Right lobe of liver (tissue), 6 donors: ENCODE measurements at regions not wholly inside any gene's neighbourhood (a gene's known extent, or its start where the extent isn't known, plus 50 kb on each side); places are given as distances from the start of the nearest gene placed in this dataset.

Experiments
- ATAC-seq, 4 donors: fragments of 200-7000 bp; cut with Tn5 transposase; one replicate each; pipeline ENCODE4 v1.9.1; 2020; ENCODE audit warnings: mild to moderate bottlenecking in 4 of 4, moderate library complexity in 4 of 4
- DNase-seq, 3 donors: peaks; one replicate each; pipeline ENCODE4 v3.0.0-alpha.2; 2020
- H3K27ac ChIP-seq, 3 donors: fragments of 200-600 bp; one replicate each; pipeline ENCODE4 v1.8.0; 2022
- H3K27me3 ChIP-seq, 2 donors: fragments of 200-600 bp; one replicate each; pipeline ENCODE4 v1.8.0; 2022
- H3K36me3 ChIP-seq, 4 donors: fragments of 200-600 bp; sonication (generic) in 1 of 4; one replicate each; pipeline versions ENCODE4 v1.5.1 to v1.8.0; 2017 to 2022; ENCODE audit warnings: control low read depth in 1 of 4
- H3K4me1 ChIP-seq, 4 donors: fragments of 200-600 bp; sonication (generic) in 1 of 4; one replicate each; pipeline versions ENCODE4 v1.5.1 to v1.8.0; 2017 to 2022; ENCODE audit warnings: control low read depth in 1 of 4
- H3K4me3 ChIP-seq, 3 donors: fragments of 200-600 bp; one replicate each; pipeline ENCODE4 v1.8.0; 2022
- H3K9me3 ChIP-seq, 4 donors: fragments of 200-600 bp; sonication (generic) in 1 of 4; one replicate each; pipeline versions ENCODE4 v1.5.1 to v1.8.0; 2017 to 2022; ENCODE audit warnings: control low read depth in 1 of 4
- POLR2A ChIP-seq: fragments of 450-650 bp; IDR thresholded peaks from one replicate; pipeline ENCODE4 v1.6.1; 2017; ENCODE audit warnings: antibody characterized with exemption, mild to moderate bottlenecking
- whole genome bisulfite sequencing: methylation state at CpG from one replicate; pipeline ENCODE4 v1.1.6; 2018; ENCODE audit warnings: low coverage, low lambda C conversion rate; ENCODE audit not compliant: insufficient coverage; ENCODE audit errors: missing lambda C conversion rate; 5-methylcytosine and 5-hydroxymethylcytosine counted together
- intact Hi-C, 2 donors: fragments of 100-400 bp; cut with DNase I; formaldehyde crosslinking; loops; one replicate each; pipeline versions ENCODE4 v1.11.2 to v1.14.1; 2022
- TF ChIP-seq, protein P1 (sequence below), 4 donors: fragments of 200-600 bp in 3 of 4; fragments of 450-650 bp in 1 of 4; IDR thresholded peaks; one replicate each; pipeline versions ENCODE4 v1.5.1 to v1.8.0; 2016 to 2022; ENCODE audit warnings: antibody characterized with exemption in 4 of 4, mild to moderate bottlenecking in 2 of 4
- donor health status: DM: no; HTN: yes; CAD: no.
- donor health status: DM: no; HTN: no; CAD: no.
- donor health status: DM: no; HTN: no; CAD: no.
- donor health status: DM: no; HTN: yes; CAD: no.
- donor health status: DM: no; HTN: yes; CAD: no.

DNA sequence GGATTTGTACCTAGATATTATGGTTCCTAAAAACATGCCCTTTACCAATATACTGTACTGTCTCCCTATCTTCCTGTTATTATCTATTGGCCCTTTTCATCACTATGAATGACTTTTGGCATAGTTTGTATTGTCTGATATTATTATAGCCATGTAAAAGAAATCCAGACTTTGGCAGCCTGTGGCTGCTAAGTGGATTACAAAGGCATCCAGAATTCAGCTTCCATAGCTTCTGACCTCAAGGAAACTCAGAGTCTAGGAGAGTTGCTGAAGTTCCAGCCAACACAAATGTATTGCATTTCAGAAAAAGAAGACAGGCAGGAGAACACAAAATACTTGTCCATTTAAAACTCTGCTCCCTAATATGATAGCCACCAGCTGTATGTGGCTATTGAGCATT, 319.2 kb upstream of the MPDZ start:
- Histone ChIP-seq H3K9me3 (no peaks in the 10 kb centered on the region), H3K4me1 (no peaks in the 10 kb centered on the region), H3K27me3 (no peaks in the 10 kb centered on the region), H3K27ac (no peak overlapping the region), H3K36me3 (no peaks in the 10 kb centered on the region), H3K4me3 (no peak overlapping the region)
- intact Hi-C loops = no loop called here
- ATAC-seq (no peak), DNase-seq (no peak)
- TF ChIP-seq, protein P1, sequence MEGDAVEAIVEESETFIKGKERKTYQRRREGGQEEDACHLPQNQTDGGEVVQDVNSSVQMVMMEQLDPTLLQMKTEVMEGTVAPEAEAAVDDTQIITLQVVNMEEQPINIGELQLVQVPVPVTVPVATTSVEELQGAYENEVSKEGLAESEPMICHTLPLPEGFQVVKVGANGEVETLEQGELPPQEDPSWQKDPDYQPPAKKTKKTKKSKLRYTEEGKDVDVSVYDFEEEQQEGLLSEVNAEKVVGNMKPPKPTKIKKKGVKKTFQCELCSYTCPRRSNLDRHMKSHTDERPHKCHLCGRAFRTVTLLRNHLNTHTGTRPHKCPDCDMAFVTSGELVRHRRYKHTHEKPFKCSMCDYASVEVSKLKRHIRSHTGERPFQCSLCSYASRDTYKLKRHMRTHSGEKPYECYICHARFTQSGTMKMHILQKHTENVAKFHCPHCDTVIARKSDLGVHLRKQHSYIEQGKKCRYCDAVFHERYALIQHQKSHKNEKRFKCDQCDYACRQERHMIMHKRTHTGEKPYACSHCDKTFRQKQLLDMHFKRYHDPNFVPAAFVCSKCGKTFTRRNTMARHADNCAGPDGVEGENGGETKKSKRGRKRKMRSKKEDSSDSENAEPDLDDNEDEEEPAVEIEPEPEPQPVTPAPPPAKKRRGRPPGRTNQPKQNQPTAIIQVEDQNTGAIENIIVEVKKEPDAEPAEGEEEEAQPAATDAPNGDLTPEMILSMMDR (IDR thresholded peaks at IDR 0.05) = no peak
- TF ChIP-seq POLR2A = no peak

DNA sequence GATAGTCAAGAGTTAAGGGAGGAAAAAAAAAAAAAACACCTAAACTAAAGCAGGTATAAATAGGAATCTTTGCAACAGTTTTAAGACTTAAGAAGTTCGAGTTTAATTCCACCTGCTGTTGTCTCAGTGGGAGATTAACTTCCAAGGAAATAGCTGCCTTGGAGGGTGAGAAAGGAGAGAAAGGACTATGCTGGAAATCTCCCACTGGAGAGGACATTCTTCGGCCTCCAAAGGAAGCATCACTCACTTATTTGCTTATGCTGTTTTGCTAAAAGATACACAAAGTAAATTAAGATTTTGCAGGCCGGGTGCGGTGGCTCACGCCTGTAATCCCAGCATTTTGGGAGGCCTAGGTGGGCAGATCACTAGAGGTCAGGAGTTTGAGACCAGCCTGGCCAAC, 317.9 kb upstream of the MPDZ start:
- ATAC-seq (no peak), DNase-seq (no peak)
- no peaks in the 10 kb centered on the region for H3K27me3 ChIP-seq
- no peak overlapping the region for H3K4me3 ChIP-seq
- H3K27ac ChIP-seq = no peak overlapping the region
- 52% methylated on average over 5 of the region's 5 CpGs for WGBS
- TF ChIP-seq POLR2A = no peak
- TF ChIP-seq, protein P1 (IDR thresholded peaks at IDR 0.05) = no peak
- H3K36me3 ChIP-seq = no peaks in the 10 kb centered on the region
- intact Hi-C loops = no loop called here
- no peaks in the 10 kb centered on the region for H3K4me1 ChIP-seq
- no peaks in the 10 kb centered on the region for H3K9me3 ChIP-seq

DNA sequence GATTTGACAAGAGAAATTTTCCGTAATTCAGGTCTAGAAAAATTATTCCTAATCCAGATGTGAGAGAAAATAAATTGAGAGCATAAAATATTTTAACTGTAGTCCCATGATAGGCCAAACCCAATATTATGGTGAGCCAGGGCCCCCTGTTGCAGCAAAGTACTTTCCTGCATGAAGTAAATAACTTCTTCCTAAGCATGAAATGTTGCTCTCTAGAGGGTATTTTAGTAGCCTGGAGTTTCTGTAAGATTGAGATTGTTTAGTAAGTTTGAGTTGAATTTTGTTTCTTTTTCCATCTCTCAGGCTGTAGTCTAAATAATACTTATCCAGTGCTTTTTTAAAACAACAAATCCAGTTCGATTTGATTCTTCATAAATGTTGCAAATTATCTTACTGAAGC, 317.5 kb upstream of the MPDZ start:
- intact Hi-C loops = no loop called here
- no peak for ATAC-seq
- H3K4me3 ChIP-seq = no peak overlapping the region
- no peak overlapping the region for H3K27ac ChIP-seq
- H3K36me3 ChIP-seq = no peaks in the 10 kb centered on the region
- H3K27me3 ChIP-seq = no peaks in the 10 kb centered on the region
- H3K4me1 ChIP-seq = no peaks in the 10 kb centered on the region
- WGBS = 24% methylated on average over 2 of the region's 2 CpGs
- H3K9me3 ChIP-seq = no peaks in the 10 kb centered on the region
- no peak for DNase-seq
- TF ChIP-seq, protein P1 (IDR thresholded peaks at IDR 0.05) = no peak
- no peak for TF ChIP-seq POLR2A

DNA sequence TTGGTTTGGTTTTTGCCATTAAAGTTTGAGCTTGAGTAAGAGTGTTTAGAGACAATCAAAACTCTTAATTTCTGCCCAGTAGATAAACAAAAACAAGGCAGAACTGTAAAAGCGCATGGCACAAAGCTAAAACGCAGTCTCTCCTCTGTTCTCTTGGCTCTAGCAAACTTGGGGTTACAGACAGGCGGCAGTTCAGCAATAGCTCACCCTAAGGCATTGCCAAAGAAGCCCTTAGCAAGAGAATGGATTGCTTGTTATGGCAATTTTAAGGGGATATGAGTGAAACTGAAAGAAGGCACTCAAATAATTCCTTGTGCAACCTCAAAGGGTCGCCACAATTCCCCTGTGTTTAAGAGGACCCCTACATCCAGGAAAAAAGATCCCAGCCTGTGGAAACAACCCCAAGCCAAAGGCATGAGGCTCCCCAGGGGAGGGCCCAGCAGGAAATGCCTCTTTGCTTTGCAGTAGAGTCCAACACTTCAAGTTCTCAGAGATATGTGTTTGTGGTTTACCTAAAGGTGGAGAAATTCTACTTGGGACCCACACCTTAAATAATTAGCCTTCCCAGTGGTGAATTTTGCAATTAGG, 317.0 kb upstream of the MPDZ start:
- 39% methylated on average over 4 of the region's 4 CpGs for WGBS

More for the DNA sequence above, 317.0 kb upstream of the MPDZ start:
- intact Hi-C loops = no loop called here
- no peak for TF ChIP-seq POLR2A
- TF ChIP-seq, protein P1 (IDR thresholded peaks at IDR 0.05) = no peak
- Histone ChIP-seq H3K4me1 (no peaks in the 10 kb centered on the region), H3K27ac (no peak overlapping the region), H3K27me3 (no peaks in the 10 kb centered on the region), H3K36me3 (no peaks in the 10 kb centered on the region), H3K9me3 (no peaks in the 10 kb centered on the region), H3K4me3 (no peak overlapping the region)
- DNase-seq (no peak), ATAC-seq (no peak)
